GM03348 (cell line): ENCODE measurements at regions not wholly inside any gene's neighbourhood (a gene's known extent, or its start where the extent isn't known, plus 50 kb on each side); places are given as distances from the start of the nearest gene placed in this dataset.
"Not testable (repeated sequence)": the region's sequence is repeated elsewhere in the genome, so short reads cannot be mapped to it uniquely, and the experiment has no call there.

Experiments
- DNase-seq: peaks from one replicate; pipeline ENCODE4 v3.0.0; 2012; ENCODE audit warnings: low spot score

DNA sequence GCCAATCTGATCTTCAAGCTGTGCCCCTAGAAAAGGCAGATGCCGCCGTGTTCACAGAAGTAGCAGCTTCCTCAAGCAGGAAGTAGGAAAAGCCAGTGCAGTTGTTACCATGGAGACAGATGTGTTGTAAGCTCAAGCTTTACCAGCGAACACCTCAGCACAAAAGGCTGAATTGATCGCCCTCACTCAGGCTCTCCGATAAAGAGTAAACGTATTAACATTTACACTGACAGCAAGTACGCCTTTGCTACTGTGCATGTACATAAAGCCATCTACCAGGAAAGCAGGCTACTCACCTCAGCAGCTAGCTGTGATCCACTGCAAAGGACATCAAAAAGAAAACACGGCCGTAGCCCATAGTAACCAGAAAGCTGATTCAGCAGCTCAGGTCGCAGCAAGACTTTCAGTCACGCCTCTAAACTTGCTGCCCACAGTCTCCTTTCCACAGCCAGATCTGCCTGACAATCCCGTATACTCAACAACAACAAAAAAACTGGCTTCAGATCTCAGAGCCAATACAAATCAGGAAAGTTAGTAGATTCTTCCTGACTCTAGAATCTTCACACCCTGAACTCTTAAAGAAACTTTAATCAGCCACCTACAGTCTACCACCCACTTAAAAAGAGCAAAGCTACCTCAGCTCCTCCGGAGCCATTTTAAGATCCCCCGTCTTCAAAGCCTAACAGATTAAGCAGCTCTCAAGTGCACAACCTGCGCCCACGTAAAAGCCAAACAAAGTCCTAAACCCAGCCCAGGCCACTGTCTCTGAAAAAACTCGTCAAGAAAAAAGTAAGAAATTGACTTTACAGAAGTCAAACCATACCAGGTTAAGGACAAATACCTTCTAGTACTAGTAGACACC is 160.0 kb downstream of the DEFB131A start:
- DNase-seq = not testable (repeated sequence)

DNA sequence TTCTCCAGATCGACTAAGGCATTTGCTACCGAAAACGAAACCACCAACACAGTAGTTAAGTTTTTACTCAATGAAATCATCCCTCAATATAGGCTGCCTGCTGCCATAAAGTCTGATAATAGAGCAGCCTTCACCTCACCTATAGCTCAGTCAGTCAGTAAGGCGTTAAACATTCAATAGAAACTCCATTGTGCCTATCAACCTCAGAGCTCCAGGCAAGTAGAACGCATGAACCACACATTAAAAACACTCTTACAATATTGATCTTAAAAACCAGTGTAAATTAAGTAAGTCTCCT is 160.6 kb downstream of the DEFB131A start:
- not testable (repeated sequence) for DNase-seq

GRCh38 chr4:9608300-9608699 is 164.1 kb downstream of the DEFB131A start:
- DNase-seq = no peak

GRCh38 chr4:9610321-9610720 is 166.1 kb downstream of the DEFB131A start:
- DNase-seq = not testable (repeated sequence)

DNA sequence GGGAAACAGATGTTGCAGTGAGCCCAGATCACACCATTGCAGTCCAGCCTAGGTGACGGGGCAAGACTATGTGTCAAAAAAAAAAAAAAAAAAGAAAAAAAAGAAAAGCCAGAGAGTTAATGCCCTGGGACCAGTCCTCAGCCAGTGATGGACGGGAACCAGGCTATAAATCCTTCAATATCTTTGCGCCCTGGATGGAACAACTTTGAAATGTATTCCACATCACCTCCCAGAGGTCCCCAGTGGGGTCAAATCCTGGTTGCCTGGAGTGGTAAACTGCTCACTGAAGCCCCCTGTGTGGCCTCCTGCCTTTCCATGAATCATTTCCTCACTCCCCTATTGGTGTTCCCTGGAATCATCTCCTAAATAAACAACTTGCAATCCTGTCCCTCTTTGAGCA is 166.9 kb downstream of the DEFB131A start:
- no peak for DNase-seq

GRCh38 chr4:9636411-9636810 is 145.0 kb upstream of the DRD5 start:
- not testable (repeated sequence) for DNase-seq

DNA sequence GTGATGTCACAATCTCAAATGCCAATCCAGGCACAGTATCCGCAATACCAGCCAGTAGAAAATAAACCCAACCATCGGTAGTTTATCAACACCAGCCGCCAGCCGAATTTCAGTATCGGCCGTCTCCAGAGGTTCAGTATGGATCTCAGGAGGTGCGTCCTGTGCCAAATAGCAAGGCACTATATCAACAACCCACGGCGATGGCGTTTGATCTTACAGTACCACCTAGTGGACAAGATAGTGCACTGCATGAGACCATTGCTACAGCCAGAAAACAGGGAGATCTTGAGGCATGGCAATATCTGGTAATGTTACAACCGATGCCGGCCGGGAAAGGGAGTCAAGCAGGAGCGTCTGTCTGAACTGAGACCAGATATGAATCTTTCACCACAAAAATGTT is 121.8 kb upstream of the DRD5 start:
- DNase-seq = not testable (repeated sequence)

DNA sequence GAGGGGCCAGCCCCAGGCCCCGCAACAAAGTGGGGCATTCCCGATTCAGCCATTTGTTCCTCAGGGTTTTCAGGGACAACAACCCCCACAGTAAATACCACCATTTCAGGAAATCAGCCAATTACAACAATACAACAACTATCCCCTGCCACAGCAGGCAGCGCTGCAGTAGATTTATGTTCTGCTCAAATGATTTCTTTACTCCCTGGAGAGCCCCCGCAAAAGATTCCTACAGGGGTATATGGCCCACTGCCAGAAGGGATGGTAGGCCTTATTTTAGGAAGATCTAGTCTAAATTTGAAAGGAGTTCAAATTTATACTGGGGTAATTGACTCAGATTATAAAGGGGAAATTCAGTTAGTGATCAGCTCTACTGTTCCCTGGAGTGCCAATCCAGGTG is 120.5 kb upstream of the DRD5 start:
- DNase-seq = not testable (repeated sequence)

DNA sequence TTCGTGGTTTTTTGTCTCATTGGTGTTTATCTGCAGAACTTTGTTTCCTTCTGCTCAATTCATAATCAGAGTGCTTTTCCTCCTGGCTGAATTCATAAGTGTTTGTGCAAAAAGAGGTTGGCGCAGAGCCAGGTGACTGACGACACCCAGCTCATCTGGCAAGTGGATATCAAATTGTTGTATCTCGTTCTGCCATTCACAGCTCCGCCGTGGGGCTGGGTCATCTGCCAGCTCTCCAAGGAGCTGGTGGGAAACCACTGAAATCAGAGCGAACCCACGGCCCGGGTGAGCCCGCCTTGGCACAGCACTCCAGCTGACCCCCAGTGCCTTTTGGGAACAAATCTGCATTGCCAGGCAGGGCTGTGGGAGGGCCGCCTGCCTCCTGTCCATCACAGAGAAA is 110.7 kb upstream of the DRD5 start:
- DNase-seq = not testable (repeated sequence)

DNA sequence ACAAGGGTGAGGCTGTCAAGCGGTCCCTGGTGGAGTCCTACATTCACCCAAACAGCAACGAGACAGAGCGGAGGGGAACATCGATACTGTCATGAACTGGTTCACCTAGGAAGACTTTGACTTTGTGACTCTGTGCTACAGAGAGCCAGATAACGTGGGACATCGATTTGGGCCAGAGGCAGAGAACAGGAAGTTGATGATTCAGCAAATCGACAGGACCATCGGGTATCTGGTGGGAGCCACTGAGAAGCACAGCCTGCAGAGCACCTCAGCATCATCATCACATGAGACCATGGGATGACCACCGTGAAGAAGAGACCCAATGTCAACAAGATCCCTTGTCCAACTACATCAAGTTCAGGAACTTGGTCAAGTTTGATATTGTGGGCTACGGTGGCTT is 104.1 kb upstream of the DRD5 start:
- DNase-seq = not testable (repeated sequence)

- DNase-seq = no peak
Measured at GRCh38 chr4:9679704-9680478, 101.5 kb upstream of the DRD5 start.

- not testable (repeated sequence) for DNase-seq
Measured at GRCh38 chr4:9683174-9683573, 98.3 kb upstream of the DRD5 start.

- not testable (repeated sequence) for DNase-seq
Measured at GRCh38 chr4:9685016-9685415, 96.4 kb upstream of the DRD5 start.

- DNase-seq = no peak
Measured at GRCh38 chr4:9685692-9686091, 95.7 kb upstream of the DRD5 start.

- DNase-seq = not testable (repeated sequence)
Measured at GRCh38 chr4:9690636-9691237, 90.7 kb upstream of the DRD5 start.

- peak; percentile 95 for DNase-seq
Measured at GRCh38 chr4:9691238-9692065, 90.0 kb upstream of the DRD5 start.

- DNase-seq = not testable (repeated sequence)
Measured at GRCh38 chr4:9692791-9693491, 88.5 kb upstream of the DRD5 start.

- DNase-seq = not testable (repeated sequence)
Measured at GRCh38 chr4:9694403-9694802, 87.0 kb upstream of the DRD5 start.

GRCh38 chr4:9695994-9696393 is 85.4 kb upstream of the DRD5 start:
- DNase-seq = not testable (repeated sequence)

DNA sequence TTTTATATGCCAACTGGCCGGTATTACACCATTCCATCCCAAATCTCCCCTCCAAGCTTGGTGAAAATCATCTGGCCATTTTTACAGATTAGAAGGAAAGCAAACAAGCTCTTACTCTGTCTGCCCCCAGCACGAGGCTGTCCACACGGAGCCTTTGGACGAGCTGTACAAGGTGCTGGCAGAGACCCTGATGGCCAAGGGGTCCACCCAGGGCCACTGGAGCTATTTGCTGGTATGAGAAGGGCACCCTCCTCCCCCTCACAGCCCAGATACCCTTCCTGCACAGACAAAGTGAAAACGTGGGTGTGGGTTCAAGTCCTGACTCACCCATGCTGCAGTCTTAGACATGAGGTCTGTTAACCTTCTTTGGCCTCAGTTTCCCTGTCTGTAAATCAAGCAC is 84.9 kb upstream of the DRD5 start:
- DNase-seq = not testable (repeated sequence)

GRCh38 chr4:9702019-9702418 is 79.4 kb upstream of the DRD5 start:
- DNase-seq = not testable (repeated sequence)
